Peyer's patch (tissue), 4 donors: ENCODE measurements at regions not wholly inside any gene's neighbourhood (a gene's known extent, or its start where the extent isn't known, plus 50 kb on each side); places are given as distances from the start of the nearest gene placed in this dataset.

Source experiments
- DNase-seq, 3 donors: peaks; one replicate each; pipeline ENCODE4 v3.0.0-alpha.2; 2017 to 2019
- H3K27ac ChIP-seq, 4 donors: fragments of 200-600 bp; sonication (generic); one replicate each; pipeline ENCODE4 v1.5.1; 2016 to 2019
- H3K27me3 ChIP-seq, 2 donors: fragments of 200-600 bp; sonication (generic); one replicate each; pipeline ENCODE4 v1.5.1; 2019
- H3K36me3 ChIP-seq, 3 donors: fragments of 200-600 bp; sonication (generic); one replicate each; pipeline ENCODE4 v1.5.1; 2016 to 2019
- H3K4me1 ChIP-seq, 4 donors: fragments of 200-600 bp; sonication (generic); one replicate each; pipeline ENCODE4 v1.5.1; 2016 to 2019
- H3K4me3 ChIP-seq, 4 donors: fragments of 200-600 bp; sonication (generic); 1 replicate in 3 of 4; 2 replicates in 1 of 4; pipeline ENCODE4 v1.5.1; 2016 to 2019; ENCODE audit warnings: mild to moderate bottlenecking in 1 of 4
- H3K9me3 ChIP-seq, 4 donors: fragments of 200-600 bp; sonication (generic); one replicate each; pipeline ENCODE4 v1.5.1; 2016 to 2019; ENCODE audit warnings: mild to moderate bottlenecking in 1 of 4
- CTCF ChIP-seq, 6 experiments: fragments of 450-650 bp in 4 of 6; fragments of 200-600 bp in 2 of 6; sonication (generic) in 1 of 6; IDR thresholded peaks; one replicate each; pipeline ENCODE4 v1.5.1; 2017 to 2019; ENCODE audit warnings: antibody characterized with exemption in 6 of 6, mild to moderate bottlenecking in 3 of 6, moderate library complexity in 1 of 6
- POLR2A ChIP-seq, 2 donors: fragments of 450-650 bp; IDR thresholded peaks; one replicate each; pipeline ENCODE4 v1.5.1; 2017; ENCODE audit warnings: antibody characterized with exemption in 2 of 2, mild to moderate bottlenecking in 2 of 2, moderate library complexity in 2 of 2

GRCh38 chr5:20654746-20655145 lies 666.7 kb upstream of the CDH18 start:
- Histone ChIP-seq H3K36me3 (no peaks in the 10 kb centered on the region), H3K4me3 (no peak overlapping the region), H3K27me3 (no peaks in the 10 kb centered on the region), H3K4me1 (no peaks in the 10 kb centered on the region), H3K9me3 (peaks cover 0 to 4% (median 0%) of the 10 kb centered on the region in 4 donors), H3K27ac (no peak overlapping the region)
- TF ChIP-seq POLR2A (IDR thresholded peaks at IDR 0.05) (no peak), CTCF (IDR thresholded peaks at IDR 0.05) (no peak)
- DNase-seq = no peak

DNA sequence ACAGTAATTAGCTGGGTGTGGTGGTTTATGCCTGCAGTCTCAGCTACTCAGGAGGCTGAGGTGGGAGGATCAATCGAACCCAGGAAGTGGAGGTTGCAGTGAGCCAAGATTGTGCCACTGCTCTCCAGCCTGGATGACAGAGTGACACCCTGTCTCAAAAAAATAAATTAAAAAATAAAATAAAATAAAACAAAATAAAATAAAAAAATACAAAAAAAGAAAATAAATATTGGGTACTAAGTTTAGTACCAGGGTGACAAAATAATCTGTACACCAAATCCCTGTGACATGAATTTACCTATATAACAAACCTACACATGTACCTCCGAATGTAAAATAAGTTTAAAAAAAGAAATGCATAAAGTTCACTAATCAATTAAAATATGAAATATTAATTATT lies 666.0 kb upstream of the CDH18 start:
- no peak overlapping the region for H3K4me3 ChIP-seq
- no peak for TF ChIP-seq CTCF (IDR thresholded peaks at IDR 0.05)
- no peak for TF ChIP-seq POLR2A (IDR thresholded peaks at IDR 0.05)
- DNase-seq = no peak

GRCh38 chr5:20649966-20650365 lies 662.0 kb upstream of the CDH18 start:
- H3K9me3 ChIP-seq = peaks cover 0 to 7% (median 0%) of the 10 kb centered on the region in 4 donors
- TF ChIP-seq CTCF (IDR thresholded peaks at IDR 0.05) (no peak), POLR2A (IDR thresholded peaks at IDR 0.05) (no peak)
- H3K36me3 ChIP-seq = no peaks in the 10 kb centered on the region
- H3K4me3 ChIP-seq = no peak overlapping the region
- no peaks in the 10 kb centered on the region for H3K27me3 ChIP-seq
- H3K27ac ChIP-seq = no peak overlapping the region
- H3K4me1 ChIP-seq = no peaks in the 10 kb centered on the region
- no peak for DNase-seq

More for the DNA sequence above, 666.0 kb upstream of the CDH18 start:
- H3K27ac ChIP-seq = no peak overlapping the region
- H3K27me3 ChIP-seq = no peaks in the 10 kb centered on the region
- H3K9me3 ChIP-seq = peaks cover 0 to 4% (median 0%) of the 10 kb centered on the region in 4 donors
- no peaks in the 10 kb centered on the region for H3K4me1 ChIP-seq
- H3K36me3 ChIP-seq = no peaks in the 10 kb centered on the region

DNA sequence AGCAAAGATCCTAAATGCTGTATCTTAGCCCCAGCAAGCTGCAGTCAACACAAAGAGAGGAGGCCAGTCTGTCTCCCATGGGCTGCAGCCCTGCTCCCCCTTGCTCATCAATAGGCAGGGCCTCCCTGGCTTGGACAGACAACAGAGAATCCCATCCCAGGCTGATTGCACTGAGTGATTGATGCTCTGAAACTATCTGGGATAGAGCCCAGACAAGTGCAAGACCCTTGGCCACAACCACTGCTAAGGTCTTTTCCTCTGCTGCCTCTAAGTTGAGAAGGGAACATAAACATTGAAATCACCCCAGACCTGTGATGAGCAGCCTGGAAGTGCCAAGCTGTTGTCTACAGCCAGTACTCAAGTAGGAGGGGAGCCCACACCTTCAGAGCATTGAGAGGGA lies 661.0 kb upstream of the CDH18 start:
- H3K27me3 ChIP-seq = no peaks in the 10 kb centered on the region
- DNase-seq = no peak
- H3K27ac ChIP-seq = no peak overlapping the region
- H3K9me3 ChIP-seq = peaks cover 0 to 7% (median 0%) of the 10 kb centered on the region in 4 donors
- H3K4me3 ChIP-seq = no peak overlapping the region
- TF ChIP-seq CTCF (IDR thresholded peaks at IDR 0.05) (no peak), POLR2A (IDR thresholded peaks at IDR 0.05) (no peak)
- H3K36me3 ChIP-seq = no peaks in the 10 kb centered on the region
- H3K4me1 ChIP-seq = no peaks in the 10 kb centered on the region

GRCh38 chr5:20636686-20637085 lies 648.7 kb upstream of the CDH18 start:
- no peak for DNase-seq
- Histone ChIP-seq H3K27me3 (no peaks in the 10 kb centered on the region), H3K9me3 (no peaks in the 10 kb centered on the region), H3K36me3 (no peaks in the 10 kb centered on the region), H3K27ac (no peak overlapping the region), H3K4me1 (no peaks in the 10 kb centered on the region), H3K4me3 (no peak overlapping the region)
- TF ChIP-seq POLR2A (IDR thresholded peaks at IDR 0.05) (no peak), CTCF (IDR thresholded peaks at IDR 0.05) (no peak)

DNA sequence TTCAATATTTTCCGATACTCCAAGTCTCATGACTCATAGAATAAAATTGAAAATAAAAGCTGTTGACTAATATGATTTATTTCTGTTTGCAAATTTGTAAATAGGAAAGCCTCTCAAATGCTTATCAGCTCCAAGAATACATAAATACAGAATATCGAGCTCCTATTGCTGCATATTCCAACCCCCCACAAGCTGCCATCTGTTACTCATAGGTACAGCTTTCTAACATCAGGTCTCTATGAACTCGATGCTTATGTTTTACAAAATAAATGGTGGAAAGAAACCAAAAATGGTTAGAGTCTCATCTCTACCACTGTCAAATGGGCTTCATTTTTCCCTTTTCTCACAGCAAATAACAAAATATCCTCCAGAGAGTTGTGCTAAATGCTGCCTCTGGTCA lies 631.6 kb upstream of the CDH18 start:
- TF ChIP-seq CTCF (IDR thresholded peaks at IDR 0.05) (no peak), POLR2A (IDR thresholded peaks at IDR 0.05) (no peak)
- Histone ChIP-seq H3K27ac (no peak overlapping the region), H3K27me3 (no peaks in the 10 kb centered on the region), H3K36me3 (no peaks in the 10 kb centered on the region), H3K4me1 (no peaks in the 10 kb centered on the region), H3K4me3 (no peak overlapping the region), H3K9me3 (peaks cover 0 to 6% (median 0%) of the 10 kb centered on the region in 4 donors)
- no peak for DNase-seq
